ENCODE measurements at regions not wholly inside any gene's neighbourhood (a gene's known extent, or its start where the extent isn't known, plus 50 kb on each side); places are given as distances from the start of the nearest gene placed in this dataset.
"Not testable (repeated sequence)": the region's sequence is repeated elsewhere in the genome, so short reads cannot be mapped to it uniquely, and the experiment has no call there.

- Mint-ChIP-seq H3K36me3 (no peaks in the 10 kb centered on the region), H3K4me3 (no peak overlapping the region), H3K9me3 (no peaks in the 10 kb centered on the region), H3K27ac (no peak overlapping the region), H3K4me1 (no peaks in the 10 kb centered on the region), H3K27me3 (no peaks in the 10 kb centered on the region)
- DNase-seq (no peak), ATAC-seq (ENCODE audit: low read depth) (no peak)
- POLR2A ChIA-PET, result no interaction called here
Measured at GRCh38 chr12:24681570-24681969, 267.3 kb downstream of the BCAT1 start.

GRCh38 chr12:24679126-24679525 is 269.8 kb downstream of the BCAT1 start:
- H3K27ac Mint-ChIP-seq, result no peak overlapping the region
- no peaks in the 10 kb centered on the region for H3K27me3 Mint-ChIP-seq
- DNase-seq, result no peak
- no peak for ATAC-seq (ENCODE audit: low read depth)
- no peaks in the 10 kb centered on the region for H3K4me1 Mint-ChIP-seq
- H3K9me3 Mint-ChIP-seq, result no peaks in the 10 kb centered on the region
- no peaks in the 10 kb centered on the region for H3K36me3 Mint-ChIP-seq
- no peak overlapping the region for H3K4me3 Mint-ChIP-seq
- POLR2A ChIA-PET, result no interaction called here

- ATAC-seq (ENCODE audit: low read depth) (no peak), DNase-seq (no peak)
- POLR2A ChIA-PET, result no interaction called here
- H3K9me3 Mint-ChIP-seq, result no peaks in the 10 kb centered on the region
- H3K36me3 Mint-ChIP-seq, result no peaks in the 10 kb centered on the region
- no peak overlapping the region for H3K4me3 Mint-ChIP-seq
- no peaks in the 10 kb centered on the region for H3K27me3 Mint-ChIP-seq
- H3K27ac Mint-ChIP-seq, result no peak overlapping the region
- no peaks in the 10 kb centered on the region for H3K4me1 Mint-ChIP-seq
Measured at GRCh38 chr12:24678436-24678835, 270.5 kb downstream of the BCAT1 start.

- no peaks in the 10 kb centered on the region for H3K36me3 Mint-ChIP-seq
- POLR2A ChIA-PET, result no interaction called here
Measured at GRCh38 chr12:24668563-24668962, 280.3 kb downstream of the BCAT1 start.

GRCh38 chr12:24664161-24664880 is 284.6 kb downstream of the BCAT1 start:
- Mint-ChIP-seq H3K27ac (no peak overlapping the region), H3K27me3 (no peaks in the 10 kb centered on the region), H3K4me1 (no peaks in the 10 kb centered on the region), H3K9me3 (no peaks in the 10 kb centered on the region), H3K4me3 (no peak overlapping the region), H3K36me3 (no peaks in the 10 kb centered on the region)
- ATAC-seq (ENCODE audit: low read depth) (no peak), DNase-seq (no peak)
- POLR2A ChIA-PET, result no interaction called here

More at GRCh38 chr12:24668563-24668962, 280.3 kb downstream of the BCAT1 start:
- no peak overlapping the region for H3K4me3 Mint-ChIP-seq
- no peak overlapping the region for H3K27ac Mint-ChIP-seq
- DNase-seq (no peak), ATAC-seq (ENCODE audit: low read depth) (no peak)
- H3K9me3 Mint-ChIP-seq, result peaks cover 1% of the 10 kb centered on the region
- peaks cover 2% of the 10 kb centered on the region for H3K27me3 Mint-ChIP-seq
- H3K4me1 Mint-ChIP-seq, result no peaks in the 10 kb centered on the region

- no peaks in the 10 kb centered on the region for H3K4me1 Mint-ChIP-seq
- ATAC-seq (ENCODE audit: low read depth), result no peak
- H3K9me3 Mint-ChIP-seq, result no peaks in the 10 kb centered on the region
- H3K36me3 Mint-ChIP-seq, result no peaks in the 10 kb centered on the region
- H3K27me3 Mint-ChIP-seq, result no peaks in the 10 kb centered on the region
- DNase-seq, result no peak
- no peak overlapping the region for H3K27ac Mint-ChIP-seq
- POLR2A ChIA-PET, result no interaction called here
- no peak overlapping the region for H3K4me3 Mint-ChIP-seq
Measured at GRCh38 chr12:24661657-24662096, 287.2 kb downstream of the BCAT1 start.

- Mint-ChIP-seq H3K36me3 (no peaks in the 10 kb centered on the region), H3K27ac (no peak overlapping the region), H3K9me3 (no peaks in the 10 kb centered on the region), H3K4me3 (no peak overlapping the region), H3K27me3 (no peaks in the 10 kb centered on the region), H3K4me1 (no peaks in the 10 kb centered on the region)
- ATAC-seq (ENCODE audit: low read depth), result no peak
- no peak for DNase-seq
- POLR2A ChIA-PET, result no interaction called here
Measured at GRCh38 chr12:24659016-24659415, 289.9 kb downstream of the BCAT1 start.

- H3K27me3 Mint-ChIP-seq; H3K4me3 Mint-ChIP-seq; H3K36me3 Mint-ChIP-seq; H3K9me3 Mint-ChIP-seq; DNase-seq; H3K4me1 Mint-ChIP-seq; POLR2A ChIA-PET; H3K27ac Mint-ChIP-seq; ATAC-seq (ENCODE audit: low read depth): not testable (repeated sequence)
Measured at GRCh38 chr12:24654344-24654743, 294.6 kb downstream of the BCAT1 start.

GRCh38 chr12:24649634-24650033 is 299.3 kb downstream of the BCAT1 start:
- Mint-ChIP-seq H3K4me3 (no peak overlapping the region), H3K27me3 (no peaks in the 10 kb centered on the region), H3K27ac (no peak overlapping the region), H3K4me1 (no peaks in the 10 kb centered on the region), H3K9me3 (peaks cover 4% of the 10 kb centered on the region), H3K36me3 (no peaks in the 10 kb centered on the region)
- DNase-seq (no peak), ATAC-seq (ENCODE audit: low read depth) (no peak)
- POLR2A ChIA-PET, result no interaction called here

- H3K36me3 Mint-ChIP-seq, result no peaks in the 10 kb centered on the region
- no peak for DNase-seq
- H3K9me3 Mint-ChIP-seq, result peaks cover 4% of the 10 kb centered on the region
- H3K27ac Mint-ChIP-seq, result no peak overlapping the region
- H3K4me1 Mint-ChIP-seq, result no peaks in the 10 kb centered on the region
- no peak for ATAC-seq (ENCODE audit: low read depth)
- no peaks in the 10 kb centered on the region for H3K27me3 Mint-ChIP-seq
- POLR2A ChIA-PET, result no interaction called here
- no peak overlapping the region for H3K4me3 Mint-ChIP-seq
Measured at GRCh38 chr12:24649209-24649608, 299.7 kb downstream of the BCAT1 start.

- no peaks in the 10 kb centered on the region for H3K36me3 Mint-ChIP-seq
Measured at GRCh38 chr12:24645254-24645653, 303.6 kb downstream of the BCAT1 start.

GRCh38 chr12:24643120-24644119 is 305.5 kb downstream of the BCAT1 start:
- POLR2A ChIA-PET, result no interaction called here
- no peak for ATAC-seq (ENCODE audit: low read depth)
- no peaks in the 10 kb centered on the region for H3K36me3 Mint-ChIP-seq

More at GRCh38 chr12:24645254-24645653, 303.6 kb downstream of the BCAT1 start:
- Mint-ChIP-seq H3K27ac (no peak overlapping the region), H3K4me3 (no peak overlapping the region), H3K4me1 (no peaks in the 10 kb centered on the region), H3K27me3 (no peaks in the 10 kb centered on the region), H3K9me3 (peaks cover 2% of the 10 kb centered on the region)
- POLR2A ChIA-PET, result no interaction called here
- DNase-seq (no peak), ATAC-seq (ENCODE audit: low read depth) (no peak)

GRCh38 chr12:24639641-24640040 is 309.3 kb downstream of the BCAT1 start:
- Mint-ChIP-seq H3K27ac (no peak overlapping the region), H3K27me3 (peaks cover 2% of the 10 kb centered on the region), H3K4me1 (no peaks in the 10 kb centered on the region), H3K4me3 (no peak overlapping the region), H3K9me3 (no peaks in the 10 kb centered on the region), H3K36me3 (no peaks in the 10 kb centered on the region)
- POLR2A ChIA-PET, result no interaction called here
- ATAC-seq (ENCODE audit: low read depth), result no peak
- no peak for DNase-seq

More at GRCh38 chr12:24643120-24644119, 305.5 kb downstream of the BCAT1 start:
- Mint-ChIP-seq H3K4me1 (no peaks in the 10 kb centered on the region), H3K9me3 (no peaks in the 10 kb centered on the region), H3K27me3 (no peaks in the 10 kb centered on the region), H3K4me3 (no peak overlapping the region), H3K27ac (no peak overlapping the region)
- DNase-seq, result no peak

GRCh38 chr12:24632466-24632865 is 316.4 kb downstream of the BCAT1 start:
- Mint-ChIP-seq H3K4me3 (no peak overlapping the region), H3K4me1 (no peaks in the 10 kb centered on the region), H3K27ac (no peak overlapping the region), H3K36me3 (no peaks in the 10 kb centered on the region), H3K27me3 (peaks cover 2% of the 10 kb centered on the region), H3K9me3 (no peaks in the 10 kb centered on the region)
- no peak for ATAC-seq (ENCODE audit: low read depth)
- no peak for DNase-seq
- POLR2A ChIA-PET, result no interaction called here
